ENCODE measurements at regions not wholly inside any gene's neighbourhood (a gene's known extent, or its start where the extent isn't known, plus 50 kb on each side); places are given as distances from the start of the nearest gene placed in this dataset.

DNA sequence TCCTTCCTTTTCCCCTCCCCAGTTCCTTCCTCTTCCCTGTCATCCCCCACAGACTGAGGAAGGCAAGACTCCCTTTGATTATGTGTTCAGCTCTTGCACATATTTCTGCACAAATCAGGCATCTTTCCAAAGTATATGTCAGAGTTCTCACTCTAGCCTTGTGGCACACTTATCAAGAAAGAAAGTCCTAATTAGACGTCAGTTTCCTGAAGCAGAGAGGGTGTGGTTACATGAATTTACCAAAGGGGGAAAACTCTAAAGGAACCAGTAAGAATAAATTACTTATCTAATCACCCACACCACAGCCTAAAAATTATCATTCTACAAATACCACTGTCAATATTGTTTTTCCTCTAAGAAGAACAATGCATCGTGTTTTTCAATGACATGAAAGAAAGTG lies 120.7 kb upstream of the GRIP1 start:
- no TSS peak for BruUV-seq (replicated peaks)
- Mint-ChIP-seq H3K27me3 (ENCODE audit: unreplicated experiment) (no peaks in the 10 kb centered on the region), H3K4me1 (ENCODE audit: low read depth, unreplicated experiment) (peaks cover 9% of the 10 kb centered on the region), H3K9me3 (ENCODE audit: low read depth, unreplicated experiment) (no peaks in the 10 kb centered on the region), H3K36me3 (ENCODE audit: insufficient read depth, unreplicated experiment) (no peaks in the 10 kb centered on the region), H3K4me3 (ENCODE audit: low read depth, unreplicated experiment) (no peak overlapping the region), H3K27ac (ENCODE audit: unreplicated experiment) (no peak overlapping the region)
- CTCF ChIA-PET = interaction anchor here (1.2 kb wide), 1 partner anchor 25 kb away, joined by 3 read pairs; no protein-coding TSS in a partner anchor
- TF ChIP-seq, protein P1, sequence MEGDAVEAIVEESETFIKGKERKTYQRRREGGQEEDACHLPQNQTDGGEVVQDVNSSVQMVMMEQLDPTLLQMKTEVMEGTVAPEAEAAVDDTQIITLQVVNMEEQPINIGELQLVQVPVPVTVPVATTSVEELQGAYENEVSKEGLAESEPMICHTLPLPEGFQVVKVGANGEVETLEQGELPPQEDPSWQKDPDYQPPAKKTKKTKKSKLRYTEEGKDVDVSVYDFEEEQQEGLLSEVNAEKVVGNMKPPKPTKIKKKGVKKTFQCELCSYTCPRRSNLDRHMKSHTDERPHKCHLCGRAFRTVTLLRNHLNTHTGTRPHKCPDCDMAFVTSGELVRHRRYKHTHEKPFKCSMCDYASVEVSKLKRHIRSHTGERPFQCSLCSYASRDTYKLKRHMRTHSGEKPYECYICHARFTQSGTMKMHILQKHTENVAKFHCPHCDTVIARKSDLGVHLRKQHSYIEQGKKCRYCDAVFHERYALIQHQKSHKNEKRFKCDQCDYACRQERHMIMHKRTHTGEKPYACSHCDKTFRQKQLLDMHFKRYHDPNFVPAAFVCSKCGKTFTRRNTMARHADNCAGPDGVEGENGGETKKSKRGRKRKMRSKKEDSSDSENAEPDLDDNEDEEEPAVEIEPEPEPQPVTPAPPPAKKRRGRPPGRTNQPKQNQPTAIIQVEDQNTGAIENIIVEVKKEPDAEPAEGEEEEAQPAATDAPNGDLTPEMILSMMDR (IDR thresholded peaks at IDR 0.05; ENCODE audit: unreplicated experiment) = no peak
- intact Hi-C loops (cut with micrococcal nuclease; ENCODE audit: unreplicated experiment) = no loop called here
- no peak for DNase-seq

GRCh38 chr12:66800046-66800445 lies 121.2 kb upstream of the GRIP1 start:
- no TSS peak for BruUV-seq (replicated peaks)
- intact Hi-C loops (cut with micrococcal nuclease; ENCODE audit: unreplicated experiment) = no loop called here
- Mint-ChIP-seq H3K36me3 (ENCODE audit: insufficient read depth, unreplicated experiment) (no peaks in the 10 kb centered on the region), H3K4me1 (ENCODE audit: low read depth, unreplicated experiment) (peaks cover 9% of the 10 kb centered on the region), H3K9me3 (ENCODE audit: low read depth, unreplicated experiment) (no peaks in the 10 kb centered on the region), H3K4me3 (ENCODE audit: low read depth, unreplicated experiment) (no peak overlapping the region), H3K27ac (ENCODE audit: unreplicated experiment) (no peak overlapping the region), H3K27me3 (ENCODE audit: unreplicated experiment) (no peaks in the 10 kb centered on the region)
- no peak for DNase-seq
- CTCF ChIA-PET = interaction anchor here (1.2 kb wide), 1 partner anchor 24 kb away, joined by 3 read pairs; no protein-coding TSS in a partner anchor
- TF ChIP-seq, protein P1 (IDR thresholded peaks at IDR 0.05; ENCODE audit: unreplicated experiment) = no peak

GRCh38 chr12:66803930-66804329 lies 125.1 kb upstream of the GRIP1 start:
- Mint-ChIP-seq H3K4me1 (ENCODE audit: low read depth, unreplicated experiment) (peaks cover 9% of the 10 kb centered on the region), H3K36me3 (ENCODE audit: insufficient read depth, unreplicated experiment) (no peaks in the 10 kb centered on the region), H3K27ac (ENCODE audit: unreplicated experiment) (no peak overlapping the region), H3K4me3 (ENCODE audit: low read depth, unreplicated experiment) (no peak overlapping the region), H3K27me3 (ENCODE audit: unreplicated experiment) (no peaks in the 10 kb centered on the region), H3K9me3 (ENCODE audit: low read depth, unreplicated experiment) (no peaks in the 10 kb centered on the region)
- intact Hi-C loops (cut with micrococcal nuclease; ENCODE audit: unreplicated experiment) = no loop called here
- TF ChIP-seq, protein P1 (IDR thresholded peaks at IDR 0.05; ENCODE audit: unreplicated experiment) = no peak
- CTCF ChIA-PET = no interaction called here
- BruUV-seq (replicated peaks) = no TSS peak
- DNase-seq = no peak

DNA sequence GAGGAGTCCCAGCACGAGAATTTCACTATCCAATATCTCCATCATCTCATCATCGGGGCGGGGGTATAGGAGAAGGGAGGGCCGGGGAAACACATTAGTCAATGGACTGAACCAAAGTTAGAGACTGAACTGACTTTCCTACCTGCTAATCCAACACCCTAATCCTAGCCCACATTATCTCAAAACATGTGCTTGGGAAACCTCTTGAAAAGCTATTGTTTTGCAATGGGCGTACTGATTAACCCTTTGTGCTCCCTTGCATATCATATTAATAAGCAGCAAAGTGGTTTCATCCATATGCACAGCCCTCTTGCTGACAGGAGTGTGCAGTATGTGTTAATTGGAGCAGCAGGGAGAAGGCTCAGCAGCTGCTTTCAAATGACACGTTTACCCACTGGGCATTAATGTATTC lies 125.7 kb upstream of the GRIP1 start:
- Mint-ChIP-seq H3K27ac (ENCODE audit: unreplicated experiment) (no peak overlapping the region), H3K9me3 (ENCODE audit: low read depth, unreplicated experiment) (no peaks in the 10 kb centered on the region), H3K27me3 (ENCODE audit: unreplicated experiment) (no peaks in the 10 kb centered on the region), H3K4me3 (ENCODE audit: low read depth, unreplicated experiment) (no peak overlapping the region), H3K36me3 (ENCODE audit: insufficient read depth, unreplicated experiment) (no peaks in the 10 kb centered on the region), H3K4me1 (ENCODE audit: low read depth, unreplicated experiment) (peaks cover 3% of the 10 kb centered on the region)
- CTCF ChIA-PET = interaction anchor here (1.1 kb wide), 1 partner anchor 16 kb away, joined by 5 read pairs; no protein-coding TSS in a partner anchor
- intact Hi-C loops (cut with micrococcal nuclease; ENCODE audit: unreplicated experiment) = no loop called here
- DNase-seq = no peak
- TF ChIP-seq, protein P1 (IDR thresholded peaks at IDR 0.05; ENCODE audit: unreplicated experiment) = no peak
- BruUV-seq (replicated peaks) = no TSS peak

Data from Calu3 (cell line).